GM12878 (cell line): ENCODE measurements at regions not wholly inside any gene's neighbourhood (a gene's known extent, or its start where the extent isn't known, plus 50 kb on each side); places are given as distances from the start of the nearest gene placed in this dataset.

ENCODE experiments used
- ATAC-seq: fragments of 200-7000 bp; cut with Tn5 transposase; 3 replicates; pipeline ENCODE4 v1.9.1; 2020; ENCODE audit warnings: mild to moderate bottlenecking, moderate library complexity
- BruUV-seq: library from RNA; stranded (reverse); fragments of 400-500 nt; replicated peaks from 2 replicates; lab custom pipeline; 2021; lab: Mats Ljungman, UMichigan
- CTCF ChIA-PET: fragments of 300-600 bp; sonication (Branson Sonifier 250); formaldehyde crosslinking; extraction: SDS; loops from one replicate; lab custom pipeline; 2021; ENCODE audit warnings: inconsistent platforms; lab: Yijun Ruan, JAX
- POLR2A ChIA-PET: fragments of 350-600 bp; formaldehyde crosslinking; extraction: SDS; loops from one replicate; lab custom pipeline; 2021; ENCODE audit warnings: inconsistent platforms; lab: Charles Lee
- RAD21 ChIA-PET: fragments of 300-600 bp; sonication (Branson Sonifier 250); formaldehyde crosslinking; loops from one replicate; lab custom pipeline; 2023; ENCODE audit warnings: antibody characterized with exemption; ENCODE audit not compliant: unreplicated experiment; lab: Charles Lee
- SMC1A ChIA-PET: fragments of 300-600 bp; sonication (Branson Sonifier 250); formaldehyde crosslinking; loops from one replicate; lab custom pipeline; 2023; ENCODE audit not compliant: unreplicated experiment, uncharacterized antibody; lab: Charles Lee
- DNase-seq: peaks from one replicate; pipeline ENCODE4 v3.0.0-alpha.2; 2011; ENCODE audit warnings: low read depth, low spot score
- FAIRE-seq: peaks from 3 replicates; lab custom pipeline; 2011; peaks lifted over from hg19 to GRCh38; lab: Jason Lieb, UNC
- H2AFZ ChIP-seq: 2 replicates; pipeline ENCODE4 v1.6.0; 2011; ENCODE audit warnings: low read depth, low read length, control low read depth; ENCODE audit not compliant: control insufficient read depth
- H3K27ac ChIP-seq: 2 replicates; pipeline ENCODE4 v1.5.1; 2011; ENCODE audit warnings: control low read depth; ENCODE audit not compliant: control insufficient read depth, insufficient read depth
- H3K27me3 ChIP-seq, 2 experiments: replicated peaks in 1 of 2; 2 replicates each; pipeline versions ENCODE4 v1.6.0 to v1.6.1; 2011; ENCODE audit warnings: low read length in 1 of 2; ENCODE audit not compliant: control insufficient read depth in 2 of 2, insufficient read depth in 2 of 2
- H3K36me3 ChIP-seq, 2 experiments: 2 replicates each; pipeline ENCODE4 v1.5.1; 2011; ENCODE audit warnings: low read length in 1 of 2; ENCODE audit not compliant: control insufficient read depth in 2 of 2, insufficient read depth in 2 of 2
- H3K4me1 ChIP-seq: 2 replicates; pipeline ENCODE4 v1.6.1; 2011; ENCODE audit warnings: mild to moderate bottlenecking, low read length, moderate library complexity, mixed read lengths; ENCODE audit not compliant: control insufficient read depth, insufficient read depth
- H3K4me2 ChIP-seq: 2 replicates; pipeline ENCODE4 v1.6.0; 2011; ENCODE audit warnings: control low read depth; ENCODE audit not compliant: control insufficient read depth, insufficient read depth
- H3K4me3 ChIP-seq: fragments of 200-600 bp; sonication (generic); 2 replicates; pipeline ENCODE4 v1.5.1; 2016
- H3K79me2 ChIP-seq: 2 replicates; pipeline ENCODE4 v1.6.0; 2011; ENCODE audit warnings: low read length; ENCODE audit not compliant: control insufficient read depth, insufficient read depth
- H3K9ac ChIP-seq: 2 replicates; pipeline ENCODE4 v1.8.0; 2011; ENCODE audit warnings: low read length, control low read depth, mixed read lengths; ENCODE audit not compliant: control insufficient read depth, insufficient read depth
- H3K9me3 ChIP-seq: replicated peaks from 3 replicates; pipeline ENCODE4 v1.5.1; 2011; ENCODE audit warnings: mild to moderate bottlenecking, low read length; ENCODE audit not compliant: control insufficient read depth, insufficient read depth
- H4K20me1 ChIP-seq: 2 replicates; pipeline ENCODE4 v1.6.0; 2011; ENCODE audit not compliant: control insufficient read depth, insufficient read depth
- BCL11A ChIP-seq: IDR thresholded peaks from 2 replicates; pipeline ENCODE4 v1.6.1; 2011; ENCODE audit warnings: low read depth, low read length
- EED ChIP-seq: sonication (generic); IDR thresholded peaks from 2 replicates; pipeline ENCODE4 v1.6.1; 2016; ENCODE audit warnings: antibody characterized with exemption, low read depth
- IKZF1 ChIP-seq: fragments of 450-650 bp; conservative IDR thresholded peaks from 2 replicates; pipeline ENCODE4 v1.6.1; 2017; ENCODE audit warnings: antibody characterized with exemption, mild to moderate bottlenecking
- IKZF2 ChIP-seq, 2 experiments: fragments of 450-650 bp; IDR thresholded peaks; 2 replicates each; pipeline ENCODE4 v1.6.1; 2017; ENCODE audit warnings: mild to moderate bottlenecking in 2 of 2, moderate library complexity in 2 of 2
- MEF2B ChIP-seq: fragments of 450-650 bp; IDR thresholded peaks from 2 replicates; pipeline ENCODE4 v1.6.1; 2018; ENCODE audit warnings: mild to moderate bottlenecking, moderate library complexity; ENCODE audit not compliant: partially characterized antibody, poor library complexity, severe bottlenecking
- NFYB ChIP-seq: IDR thresholded peaks from 2 replicates; pipeline ENCODE4 v1.6.1; 2011; ENCODE audit warnings: low read depth, mild to moderate bottlenecking, low read length, improper control_type of control experiment, moderate library complexity; ENCODE audit not compliant: insufficient read depth
- NR2C1 ChIP-seq: fragments of 450-650 bp; IDR thresholded peaks from 2 replicates; pipeline ENCODE4 v1.6.1; 2017; ENCODE audit warnings: antibody characterized with exemption, mild to moderate bottlenecking, moderate library complexity
- PML ChIP-seq: IDR thresholded peaks from 2 replicates; pipeline ENCODE4 v1.6.1; 2012; ENCODE audit warnings: low read length, inconsistent platforms
- RBBP5 ChIP-seq: fragments of 200-600 bp; sonication (generic); conservative IDR thresholded peaks from 2 replicates; pipeline ENCODE4 v1.6.1; 2016
- SKIL ChIP-seq: fragments of 450-650 bp; IDR thresholded peaks from 2 replicates; pipeline ENCODE4 v1.6.1; 2017; ENCODE audit warnings: mild to moderate bottlenecking, low read depth, inconsistent platforms; ENCODE audit not compliant: poor library complexity, severe bottlenecking
- SPI1 ChIP-seq: IDR thresholded peaks from 2 replicates; pipeline ENCODE4 v1.6.1; 2011; ENCODE audit warnings: low read depth, mild to moderate bottlenecking, low read length, moderate library complexity, borderline replicate concordance; ENCODE audit not compliant: insufficient read depth
- SREBF1 ChIP-seq: IDR thresholded peaks from 2 replicates; pipeline ENCODE4 v1.6.1; 2012; ENCODE audit warnings: mild to moderate bottlenecking, low read length
- SREBF2 ChIP-seq: IDR thresholded peaks from 2 replicates; pipeline ENCODE4 v1.6.1; 2012; ENCODE audit warnings: mild to moderate bottlenecking, low read length
- STAT1 ChIP-seq: fragments of 450-650 bp; conservative IDR thresholded peaks from 2 replicates; pipeline ENCODE4 v1.6.1; 2014; ENCODE audit warnings: antibody characterized with exemption, mild to moderate bottlenecking
- TBL1XR1 ChIP-seq: IDR thresholded peaks from 2 replicates; pipeline ENCODE4 v1.6.1; 2012; ENCODE audit warnings: low read depth, low read length, improper control_type of control experiment
- TCF3 ChIP-seq: IDR thresholded peaks from 2 replicates; pipeline ENCODE4 v1.6.1; 2012; ENCODE audit warnings: low read depth, mild to moderate bottlenecking, low read length, borderline replicate concordance; ENCODE audit not compliant: insufficient read depth
- ZNF384 ChIP-seq: IDR thresholded peaks from 2 replicates; pipeline ENCODE4 v1.6.1; 2012; ENCODE audit warnings: low read depth, mild to moderate bottlenecking, low read length, improper control_type of control experiment, borderline replicate concordance
- ZNF592 ChIP-seq: fragments of 450-650 bp; IDR thresholded peaks from 2 replicates; pipeline ENCODE4 v1.6.1; 2017; ENCODE audit warnings: mild to moderate bottlenecking, moderate library complexity
- in situ Hi-C: fragments of 300-500 bp; cut with MboI; formaldehyde crosslinking; loops from 9 replicates; pipeline ENCODE4 v1.14.3; 2018; ENCODE audit warnings: mixed read lengths
- intact Hi-C: fragments of 100-400 bp; cut with micrococcal nuclease; formaldehyde crosslinking; loops from one replicate; pipeline ENCODE4 v1.14.2; 2022; ENCODE audit not compliant: unreplicated experiment
- TF ChIP-seq, protein P1 (sequence below): fragments of 450-650 bp; IDR thresholded peaks from 2 replicates; pipeline ENCODE4 v1.6.1; 2017; ENCODE audit warnings: mild to moderate bottlenecking

- TF ChIP-seq ZNF592 (no peak), RBBP5 (no peak), IKZF1 (no peak), ZNF384 (no peak), BCL11A (no peak)
Observed at GRCh38 chr10:53716156-53716555, 943.6 kb upstream of the MBL2 start (continued).

DNA sequence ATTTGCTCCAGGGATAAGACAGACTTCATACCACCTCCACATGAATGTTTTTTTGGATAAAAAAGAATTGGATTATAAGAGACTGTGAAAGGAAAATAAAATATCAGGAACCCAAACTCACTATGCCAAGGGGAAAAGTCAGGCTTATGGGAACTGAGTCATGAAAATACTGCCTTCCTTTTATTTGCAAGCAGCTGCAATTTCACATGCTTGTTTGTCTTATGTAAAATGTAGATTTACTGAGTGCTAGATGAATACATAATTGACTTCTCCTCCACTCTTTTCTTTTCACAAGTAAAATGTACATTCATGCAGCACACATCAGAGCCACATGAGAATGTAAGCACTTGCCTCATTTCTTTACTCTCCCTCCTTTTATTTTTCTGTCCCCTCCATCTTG, 940.8 kb upstream of the MBL2 start:
- H2AFZ ChIP-seq: no peak overlapping the region
- DNase-seq (no peak), ATAC-seq (no peak), FAIRE-seq (no peak)
- no peaks in the 10 kb centered on the region for H3K27me3 ChIP-seq
- no peak overlapping the region for H3K4me2 ChIP-seq
- H3K36me3 ChIP-seq: no peaks in the 10 kb centered on the region
- ChIA-PET SMC1A (no interaction called here), POLR2A (no interaction called here), CTCF (no interaction called here), RAD21 (no interaction called here)
- BruUV-seq: no TSS peak
- H3K4me1 ChIP-seq: no peaks in the 10 kb centered on the region
- H3K27ac ChIP-seq: no peak overlapping the region
- H4K20me1 ChIP-seq: no peaks in the 10 kb centered on the region
- intact Hi-C loops: no loop called here
- H3K4me3 ChIP-seq: no peak overlapping the region
- in situ Hi-C loops: no loop called here
- no peak overlapping the region for H3K9ac ChIP-seq
- no peaks in the 10 kb centered on the region for H3K79me2 ChIP-seq
- no peaks in the 10 kb centered on the region for H3K9me3 ChIP-seq
- TF ChIP-seq, protein P1, sequence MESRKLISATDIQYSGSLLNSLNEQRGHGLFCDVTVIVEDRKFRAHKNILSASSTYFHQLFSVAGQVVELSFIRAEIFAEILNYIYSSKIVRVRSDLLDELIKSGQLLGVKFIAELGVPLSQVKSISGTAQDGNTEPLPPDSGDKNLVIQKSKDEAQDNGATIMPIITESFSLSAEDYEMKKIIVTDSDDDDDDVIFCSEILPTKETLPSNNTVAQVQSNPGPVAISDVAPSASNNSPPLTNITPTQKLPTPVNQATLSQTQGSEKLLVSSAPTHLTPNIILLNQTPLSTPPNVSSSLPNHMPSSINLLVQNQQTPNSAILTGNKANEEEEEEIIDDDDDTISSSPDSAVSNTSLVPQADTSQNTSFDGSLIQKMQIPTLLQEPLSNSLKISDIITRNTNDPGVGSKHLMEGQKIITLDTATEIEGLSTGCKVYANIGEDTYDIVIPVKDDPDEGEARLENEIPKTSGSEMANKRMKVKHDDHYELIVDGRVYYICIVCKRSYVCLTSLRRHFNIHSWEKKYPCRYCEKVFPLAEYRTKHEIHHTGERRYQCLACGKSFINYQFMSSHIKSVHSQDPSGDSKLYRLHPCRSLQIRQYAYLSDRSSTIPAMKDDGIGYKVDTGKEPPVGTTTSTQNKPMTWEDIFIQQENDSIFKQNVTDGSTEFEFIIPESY: no peak
- no peak for TF ChIP-seq MEF2B
- no peak for TF ChIP-seq SKIL
- no peak for TF ChIP-seq SREBF2
- TF ChIP-seq EED: no peak
- no peak for TF ChIP-seq NFYB
- no peak for TF ChIP-seq STAT1
- no peak for TF ChIP-seq TBL1XR1
- no peak for TF ChIP-seq SREBF1
- TF ChIP-seq TCF3: no peak
- no peak for TF ChIP-seq PML
- TF ChIP-seq NR2C1: no peak
- TF ChIP-seq IKZF2 (IDR thresholded peaks at IDR 0.05): no peak
- TF ChIP-seq SPI1: no peak
